H1 (cell line): ENCODE measurements at regions not wholly inside any gene's neighbourhood (a gene's known extent, or its start where the extent isn't known, plus 50 kb on each side); places are given as distances from the start of the nearest gene placed in this dataset.

Experiments
- CTCF ChIA-PET: fragments of 300-600 bp; sonication (Branson Sonifier 250); formaldehyde crosslinking; loops from one replicate; lab custom pipeline; 2021; ENCODE audit not compliant: partially characterized antibody; lab: Charles Lee
- POLR2A ChIA-PET: fragments of 300-600 bp; sonication (Branson Sonifier 250); formaldehyde crosslinking; loops from one replicate; lab custom pipeline; 2021; ENCODE audit warnings: inconsistent platforms; ENCODE audit not compliant: partially characterized antibody; lab: Charles Lee
- DNase-seq, 2 experiments: peaks; one replicate each; pipeline versions ENCODE4 v3.0.0 to v3.0.0-alpha.2; 2010 to 2022; ENCODE audit warnings: low spot score in 2 of 2, low read depth in 1 of 2, mixed read lengths in 1 of 2
- FAIRE-seq: peaks from 2 replicates; lab custom pipeline; 2011; peaks lifted over from hg19 to GRCh38; lab: Jason Lieb, UNC
- H2AFZ ChIP-seq: 2 replicates; pipeline ENCODE4 v1.8.1; 2012; ENCODE audit warnings: low read length, inconsistent platforms
- H2AK5ac ChIP-seq: 2 replicates; pipeline ENCODE4 v1.6.1; 2013; ENCODE audit warnings: low read depth, low read length
- H2BK120ac ChIP-seq: replicated peaks from 2 replicates; pipeline ENCODE3; 2013; ENCODE audit warnings: low read depth, low read length, inconsistent platforms
- H2BK12ac ChIP-seq: 2 replicates; pipeline ENCODE4 v1.6.1; 2013; ENCODE audit warnings: low read depth, low read length
- H2BK15ac ChIP-seq: 2 replicates; pipeline ENCODE4 v1.6.1; 2013; ENCODE audit warnings: low read length
- H2BK20ac ChIP-seq: 2 replicates; pipeline ENCODE4 v1.6.1; 2013; ENCODE audit warnings: low read length
- H2BK5ac ChIP-seq: 2 replicates; pipeline ENCODE4 v1.6.1; 2013; ENCODE audit warnings: low read depth, low read length
- H3K14ac ChIP-seq: 2 replicates; pipeline ENCODE4 v1.6.1; 2013; ENCODE audit warnings: inconsistent platforms; ENCODE audit not compliant: insufficient read length
- H3K18ac ChIP-seq: 2 replicates; pipeline ENCODE4 v1.6.1; 2013; ENCODE audit warnings: low read length; ENCODE audit errors: extremely low read depth
- H3K23ac ChIP-seq: 2 replicates; pipeline ENCODE4 v1.6.1; 2013; ENCODE audit warnings: inconsistent platforms; ENCODE audit not compliant: insufficient read length
- H3K23me2 ChIP-seq: 2 replicates; pipeline ENCODE4 v1.6.1; 2013; ENCODE audit warnings: low read depth, low read length
- H3K27ac ChIP-seq: 2 replicates; pipeline ENCODE4 v1.6.1; 2011; ENCODE audit warnings: low read depth, low read length, inconsistent platforms
- H3K27me3 ChIP-seq, 4 experiments: replicated peaks in 1 of 4; 1 replicate in 1 of 4; 2 replicates in 3 of 4; pipeline versions ENCODE4 v1.6.1 to v1.8.1; 2011 to 2013; ENCODE audit warnings: low read length in 3 of 4, mild to moderate bottlenecking in 3 of 4, inconsistent platforms in 2 of 4, mixed read lengths in 2 of 4, moderate library complexity in 1 of 4; ENCODE audit not compliant: control insufficient read depth in 3 of 4, insufficient read depth in 3 of 4; ENCODE audit errors: extremely low read depth in 1 of 4
- H3K36me3 ChIP-seq, 4 experiments: 2 replicates each; pipeline versions ENCODE4 v1.6.1 to v1.8.1; 2011 to 2013; ENCODE audit warnings: mild to moderate bottlenecking in 4 of 4, low read length in 3 of 4, moderate library complexity in 2 of 4, control low read depth in 1 of 4, inconsistent platforms in 1 of 4; ENCODE audit not compliant: insufficient read depth in 4 of 4, control insufficient read depth in 2 of 4
- H3K4ac ChIP-seq: replicated peaks from 2 replicates; pipeline ENCODE3; 2013; ENCODE audit warnings: low read length, low read depth, mixed read lengths, inconsistent platforms; ENCODE audit not compliant: insufficient read length
- H3K4me1 ChIP-seq, 4 experiments: replicated peaks in 1 of 4; 1 replicate in 1 of 4; 2 replicates in 3 of 4; pipeline versions ENCODE4 v1.6.1 to v1.8.1; 2011 to 2013; ENCODE audit warnings: low read length in 3 of 4, inconsistent platforms in 2 of 4, mixed read lengths in 1 of 4; ENCODE audit not compliant: insufficient read depth in 4 of 4, control insufficient read depth in 3 of 4
- H3K4me2 ChIP-seq, 2 experiments: 2 replicates each; pipeline versions ENCODE4 v1.6.1 to v1.8.1; 2011 to 2013; ENCODE audit warnings: low read depth in 2 of 2, low read length in 2 of 2, control low read depth in 1 of 2, inconsistent platforms in 1 of 2, mild to moderate bottlenecking in 1 of 2; ENCODE audit not compliant: insufficient read depth in 1 of 2
- H3K4me3 ChIP-seq, 4 experiments: fragments of 200-600, 300-600 bp in 1 of 4; sonication (generic), shearing (Covaris generic), sonication (Bioruptor Twin) in 1 of 4; 2 replicates each; pipeline versions ENCODE4 v1.5.1 to v1.8.1; 2011 to 2016; ENCODE audit warnings: low read length in 4 of 4, low read depth in 3 of 4, control low read depth in 2 of 4, inconsistent platforms in 2 of 4, mild to moderate bottlenecking in 2 of 4, mixed read lengths in 1 of 4, moderate library complexity in 1 of 4; ENCODE audit not compliant: insufficient read depth in 2 of 4; ENCODE audit errors: extremely low read depth in 1 of 4
- H3K56ac ChIP-seq: replicated peaks from 2 replicates; pipeline ENCODE3; 2013; ENCODE audit warnings: low read depth, mild to moderate bottlenecking, mixed read lengths, low read length, inconsistent platforms; ENCODE audit not compliant: insufficient read length
- H3K79me1 ChIP-seq: 2 replicates; pipeline ENCODE4 v1.6.1; 2013; ENCODE audit warnings: low read depth, low read length, control low read depth
- H3K79me2 ChIP-seq, 2 experiments: 2 replicates each; pipeline versions ENCODE4 v1.6.1 to v1.8.1; 2012 to 2013; ENCODE audit warnings: low read length in 2 of 2, mild to moderate bottlenecking in 2 of 2, inconsistent platforms in 1 of 2; ENCODE audit not compliant: insufficient read depth in 2 of 2, control insufficient read depth in 1 of 2
- H3K9ac ChIP-seq, 4 experiments: replicated peaks in 1 of 4; 1 replicate in 1 of 4; 2 replicates in 3 of 4; pipeline versions ENCODE4 v1.6.1 to v1.8.1; 2011 to 2013; ENCODE audit warnings: low read depth in 3 of 4, low read length in 3 of 4, control low read depth in 2 of 4, mild to moderate bottlenecking in 2 of 4, moderate library complexity in 2 of 4, inconsistent platforms in 1 of 4; ENCODE audit errors: extremely low read depth in 1 of 4
- H3K9me3 ChIP-seq, 2 experiments: 2 replicates each; pipeline versions ENCODE4 v1.6.1 to v1.8.1; 2012 to 2013; ENCODE audit warnings: mild to moderate bottlenecking in 2 of 2, moderate library complexity in 2 of 2, control low read depth in 1 of 2, inconsistent platforms in 1 of 2, low read depth in 1 of 2, low read length in 1 of 2, mixed read lengths in 1 of 2; ENCODE audit not compliant: insufficient read depth in 2 of 2
- H4K20me1 ChIP-seq, 2 experiments: replicated peaks in 1 of 2; 2 replicates each; pipeline versions ENCODE3 to v1.8.1; 2011 to 2013; ENCODE audit warnings: inconsistent platforms in 2 of 2, low read length in 2 of 2, mild to moderate bottlenecking in 1 of 2; ENCODE audit not compliant: insufficient read depth in 2 of 2, control insufficient read depth in 1 of 2
- H4K5ac ChIP-seq: 2 replicates; pipeline ENCODE4 v1.6.1; 2013; ENCODE audit warnings: low read length, low read depth, mixed read lengths, inconsistent platforms; ENCODE audit not compliant: insufficient read length
- H4K8ac ChIP-seq: 2 replicates; pipeline ENCODE4 v1.8.0; 2013; ENCODE audit warnings: mild to moderate bottlenecking, moderate library complexity, low read length, inconsistent platforms; ENCODE audit not compliant: insufficient read depth; ENCODE audit errors: extremely low read depth
- H4K91ac ChIP-seq: replicated peaks from 2 replicates; pipeline ENCODE3; 2013; ENCODE audit warnings: low read length, mixed read lengths, inconsistent platforms; ENCODE audit not compliant: insufficient read length
- BCL11A ChIP-seq, 2 experiments: IDR thresholded peaks; one replicate each; pipeline ENCODE4 v1.6.1; 2011; ENCODE audit warnings: low read depth in 2 of 2, low read length in 2 of 2, mild to moderate bottlenecking in 2 of 2
- WGBS, 2 experiments: shearing (Covaris generic) in 1 of 2; methylation state at CpG; one replicate each; pipeline versions ENCODE4 v1.1.6 to v1.1.7; 2013 to 2015; ENCODE audit warnings: low lambda C conversion rate in 2 of 2, mixed read lengths in 2 of 2, inconsistent platforms in 1 of 2, low coverage in 1 of 2, missing lambda C conversion rate in 1 of 2; ENCODE audit not compliant: insufficient replicate concordance in 2 of 2, insufficient coverage in 1 of 2, insufficient read length in 1 of 2; ENCODE audit errors: extremely low coverage in 1 of 2, missing lambda C conversion rate in 1 of 2; 5-methylcytosine and 5-hydroxymethylcytosine counted together

GRCh38 chr20:63127700-63128364 lies 88.1 kb downstream of the YTHDF1 start:
- DNase-seq: no peak
- Histone ChIP-seq H3K4me1 (peaks cover 0 to 12% (median 2%) of the 10 kb centered on the region in 4 experiments; a peak in 4 of 7 replicates), H3K79me2 (no peaks in the 10 kb centered on the region)

More at GRCh38 chr20:63127700-63128364, 88.1 kb downstream of the YTHDF1 start:
- Histone ChIP-seq H4K20me1 (no peaks in the 10 kb centered on the region), H3K23me2 (0 out of 2 replicates have a peak, but pooled peaks cover 1% of the 10 kb centered on the region), H3K79me1 (no peaks in the 10 kb centered on the region), H3K36me3 (no peaks in the 10 kb centered on the region), H2BK20ac (peak overlapping the region; percentile 23; the same call in 1 of the 2 replicates), H2BK15ac (no peak overlapping the region), H3K27ac (no peak overlapping the region), H3K18ac (no peak overlapping the region), H3K23ac (no peak overlapping the region), H3K4ac (no peak overlapping the region), H2AFZ (no peak overlapping the region), H3K4me3 (no peak overlapping the region), H2BK12ac (no peak overlapping the region), H3K4me2 (no peak overlapping the region), H3K56ac (no peak overlapping the region), H3K9me3 (no peaks in the 10 kb centered on the region; a peak in 1 of 4 replicates), H2BK5ac (no peak overlapping the region), H3K9ac (no peak overlapping the region)
- FAIRE-seq: no peak
- CTCF ChIA-PET: interaction anchor here (1.3 to 2.0 kb wide), 5 partner anchors 10 to 163 kb away, joined by 3 to 5 read pairs (median 4); no protein-coding TSS in a partner anchor
- POLR2A ChIA-PET: no interaction called here
- no peak for TF ChIP-seq BCL11A (IDR thresholded peaks at IDR 0.05; ENCODE audit: low read depth in 2 of 2, low read length in 2 of 2)
- TF ChIP-seq, all 59 proteins: peak for 0
- H2AK5ac ChIP-seq: no peak overlapping the region
- no peaks in the 10 kb centered on the region; a peak in 2 of 7 replicates for H3K27me3 ChIP-seq
- H2BK120ac ChIP-seq: no peak overlapping the region
- H3K14ac ChIP-seq: no peak overlapping the region
- no peak overlapping the region for H4K8ac ChIP-seq
- no peak overlapping the region for H4K5ac ChIP-seq
- WGBS, 2 experiments: 84% methylated on average over 21 of the region's 21 CpGs; no CpG with 5 or more reads in 1 of the 2 experiments
- H4K91ac ChIP-seq: no peak overlapping the region
